ENCODE measurements at regions not wholly inside any gene's neighbourhood (a gene's known extent, or its start where the extent isn't known, plus 50 kb on each side); places are given as distances from the start of the nearest gene placed in this dataset.
"Not testable (repeated sequence)": the region's sequence is repeated elsewhere in the genome, so short reads cannot be mapped to it uniquely, and the experiment has no call there.

- TF ChIP-seq CTCF (IDR thresholded peaks at IDR 0.05; ENCODE audit: extremely low read depth, missing control alignments): no peak
- no peak for DNase-seq (ENCODE audit: low spot score)
Observed at GRCh38 chr5:34556509-34556782, 99.7 kb upstream of the RAI14 start.

GRCh38 chr5:34561581-34561980 lies 94.5 kb upstream of the RAI14 start:
- DNase-seq (ENCODE audit: low spot score): not testable (repeated sequence)

- no peak for TF ChIP-seq CTCF (IDR thresholded peaks at IDR 0.05; ENCODE audit: extremely low read depth, missing control alignments)
- no peak for DNase-seq (ENCODE audit: low spot score)
Observed at GRCh38 chr5:34562791-34563190, 93.3 kb upstream of the RAI14 start.

GRCh38 chr5:34563269-34563668 lies 92.9 kb upstream of the RAI14 start:
- no peak for DNase-seq (ENCODE audit: low spot score)
- no peak for TF ChIP-seq CTCF (IDR thresholded peaks at IDR 0.05; ENCODE audit: extremely low read depth, missing control alignments)

- TF ChIP-seq CTCF (IDR thresholded peaks at IDR 0.05; ENCODE audit: extremely low read depth, missing control alignments): no peak
- DNase-seq (ENCODE audit: low spot score): no peak
Observed at GRCh38 chr5:34563931-34564709, 92.0 kb upstream of the RAI14 start.

- DNase-seq (ENCODE audit: low spot score): no peak
- no peak for TF ChIP-seq CTCF (IDR thresholded peaks at IDR 0.05; ENCODE audit: extremely low read depth, missing control alignments)
Observed at GRCh38 chr5:34564710-34565235, 91.4 kb upstream of the RAI14 start.

GRCh38 chr5:34570143-34570542 lies 86.0 kb upstream of the RAI14 start:
- DNase-seq (ENCODE audit: low spot score): no peak
- TF ChIP-seq CTCF (IDR thresholded peaks at IDR 0.05; ENCODE audit: extremely low read depth, missing control alignments): no peak

Data from GM20000 (cell line).